NCI-H2029 (cell line): ENCODE measurements at regions not wholly inside any gene's neighbourhood (a gene's known extent, or its start where the extent isn't known, plus 50 kb on each side); places are given as distances from the start of the nearest gene placed in this dataset.
"Not testable (repeated sequence)": the region's sequence is repeated elsewhere in the genome, so short reads cannot be mapped to it uniquely, and the experiment has no call there.

ENCODE experiments used
- DNase-seq: peaks from one replicate; lab custom pipeline; 2025; lab: John Stamatoyannopoulos, UW

GRCh38 chr18:76634564-76634963 is 139.5 kb upstream of the ZNF516 start:
- DNase-seq: no peak

GRCh38 chr18:76633588-76634269 is 138.7 kb upstream of the ZNF516 start:
- no peak for DNase-seq

- DNase-seq: no peak
Measured at GRCh38 chr18:76627444-76627843, 132.4 kb upstream of the ZNF516 start.

- no peak for DNase-seq
Measured at GRCh38 chr18:76626991-76627390, 131.9 kb upstream of the ZNF516 start.

GRCh38 chr18:76622651-76623050 is 127.6 kb upstream of the ZNF516 start:
- no peak for DNase-seq

- DNase-seq: peak; percentile 18
Measured at GRCh38 chr18:76621782-76622495, 126.9 kb upstream of the ZNF516 start.

- no peak for DNase-seq
Measured at GRCh38 chr18:76621226-76621625, 126.2 kb upstream of the ZNF516 start.

- DNase-seq: no peak
Measured at GRCh38 chr18:76620321-76621170, 125.5 kb upstream of the ZNF516 start.

- peak; percentile 20 for DNase-seq
Measured at GRCh38 chr18:76619621-76620315, 124.7 kb upstream of the ZNF516 start.

GRCh38 chr18:76619261-76619620 is 124.2 kb upstream of the ZNF516 start:
- no peak for DNase-seq

GRCh38 chr18:76618721-76619120 is 123.7 kb upstream of the ZNF516 start:
- no peak for DNase-seq

- DNase-seq: no peak
Measured at GRCh38 chr18:76616373-76616772, 121.3 kb upstream of the ZNF516 start.

- no peak for DNase-seq
Measured at GRCh38 chr18:76615065-76615733, 120.2 kb upstream of the ZNF516 start.

GRCh38 chr18:76613755-76614120 is 118.7 kb upstream of the ZNF516 start:
- no peak for DNase-seq

GRCh38 chr18:76613053-76613754 is 118.2 kb upstream of the ZNF516 start:
- no peak for DNase-seq

- DNase-seq: not testable (repeated sequence)
Measured at GRCh38 chr18:76611750-76612045, 116.7 kb upstream of the ZNF516 start.

- no peak for DNase-seq
Measured at GRCh38 chr18:76610933-76611749, 116.1 kb upstream of the ZNF516 start.

GRCh38 chr18:76610012-76610411 is 115.0 kb upstream of the ZNF516 start:
- no peak for DNase-seq

GRCh38 chr18:76605341-76605929 is 110.4 kb upstream of the ZNF516 start:
- DNase-seq: no peak

- no peak for DNase-seq
Measured at GRCh38 chr18:76604935-76605240, 109.8 kb upstream of the ZNF516 start.
